ENCODE measurements at regions not wholly inside any gene's neighbourhood (a gene's known extent, or its start where the extent isn't known, plus 50 kb on each side); places are given as distances from the start of the nearest gene placed in this dataset.

DNA sequence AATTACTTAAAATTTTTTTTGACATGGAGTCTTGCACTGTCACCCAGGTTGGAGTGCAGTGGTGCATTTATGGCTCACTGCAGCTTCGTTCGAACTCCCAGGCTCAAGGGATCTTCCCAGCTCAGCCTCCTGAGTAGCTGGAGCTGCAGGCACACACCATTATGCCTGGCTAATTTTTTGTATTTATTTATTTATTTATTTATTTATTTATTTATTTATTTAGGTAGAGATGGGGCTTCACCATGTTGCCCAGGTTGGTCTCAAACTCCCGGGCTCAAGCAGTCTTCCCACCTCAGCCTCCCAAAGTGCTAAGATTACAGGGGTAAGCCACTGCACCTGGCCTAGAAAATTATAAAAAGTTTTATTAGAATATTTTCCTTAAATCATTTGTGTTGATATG, 73.6 kb downstream of the DACT1 start:
- H3K36me3 ChIP-seq (ENCODE audit: control insufficient read depth, insufficient read depth, low read length): no peaks in the 10 kb centered on the region
- H3K79me2 ChIP-seq: no peaks in the 10 kb centered on the region
- TF ChIP-seq, protein P1, sequence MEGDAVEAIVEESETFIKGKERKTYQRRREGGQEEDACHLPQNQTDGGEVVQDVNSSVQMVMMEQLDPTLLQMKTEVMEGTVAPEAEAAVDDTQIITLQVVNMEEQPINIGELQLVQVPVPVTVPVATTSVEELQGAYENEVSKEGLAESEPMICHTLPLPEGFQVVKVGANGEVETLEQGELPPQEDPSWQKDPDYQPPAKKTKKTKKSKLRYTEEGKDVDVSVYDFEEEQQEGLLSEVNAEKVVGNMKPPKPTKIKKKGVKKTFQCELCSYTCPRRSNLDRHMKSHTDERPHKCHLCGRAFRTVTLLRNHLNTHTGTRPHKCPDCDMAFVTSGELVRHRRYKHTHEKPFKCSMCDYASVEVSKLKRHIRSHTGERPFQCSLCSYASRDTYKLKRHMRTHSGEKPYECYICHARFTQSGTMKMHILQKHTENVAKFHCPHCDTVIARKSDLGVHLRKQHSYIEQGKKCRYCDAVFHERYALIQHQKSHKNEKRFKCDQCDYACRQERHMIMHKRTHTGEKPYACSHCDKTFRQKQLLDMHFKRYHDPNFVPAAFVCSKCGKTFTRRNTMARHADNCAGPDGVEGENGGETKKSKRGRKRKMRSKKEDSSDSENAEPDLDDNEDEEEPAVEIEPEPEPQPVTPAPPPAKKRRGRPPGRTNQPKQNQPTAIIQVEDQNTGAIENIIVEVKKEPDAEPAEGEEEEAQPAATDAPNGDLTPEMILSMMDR (IDR thresholded peaks at IDR 0.05): no peak
- no peak overlapping the region for H2AFZ ChIP-seq
- no peak overlapping the region for H3K9ac ChIP-seq
- H3K4me2 ChIP-seq (ENCODE audit: low read length): no peak overlapping the region
- no peaks in the 10 kb centered on the region for H3K4me1 ChIP-seq
- no peaks in the 10 kb centered on the region for H3K27me3 ChIP-seq (ENCODE audit: control insufficient read depth, insufficient read depth, low read length)
- no peaks in the 10 kb centered on the region for H3K9me3 ChIP-seq (ENCODE audit: control insufficient read depth, low read length)
- H3K27ac ChIP-seq: no peak overlapping the region
- no peak overlapping the region for H3K4me3 ChIP-seq (ENCODE audit: low read depth, low read length)

DNA sequence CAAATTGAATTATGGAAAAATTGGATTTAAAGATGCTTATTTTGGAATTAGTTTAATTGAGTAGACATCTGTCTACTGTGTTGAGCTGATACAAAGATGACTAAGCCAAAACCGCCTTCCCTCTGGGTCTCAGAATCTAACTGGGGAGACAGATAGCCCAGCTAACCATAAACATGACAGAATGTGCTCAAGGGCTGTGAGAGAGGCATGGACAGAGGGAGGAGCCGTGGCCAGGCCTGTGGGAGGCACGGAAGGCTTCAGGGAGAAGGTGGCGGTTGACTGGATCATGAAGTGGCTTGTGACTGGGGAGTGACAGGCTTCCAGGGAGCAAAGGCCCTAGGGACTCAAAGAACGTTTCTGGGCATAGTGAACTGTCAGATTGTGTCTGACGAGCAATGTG, 74.6 kb downstream of the DACT1 start:
- no peaks in the 10 kb centered on the region for H3K27me3 ChIP-seq (ENCODE audit: control insufficient read depth, insufficient read depth, low read length)

DNA sequence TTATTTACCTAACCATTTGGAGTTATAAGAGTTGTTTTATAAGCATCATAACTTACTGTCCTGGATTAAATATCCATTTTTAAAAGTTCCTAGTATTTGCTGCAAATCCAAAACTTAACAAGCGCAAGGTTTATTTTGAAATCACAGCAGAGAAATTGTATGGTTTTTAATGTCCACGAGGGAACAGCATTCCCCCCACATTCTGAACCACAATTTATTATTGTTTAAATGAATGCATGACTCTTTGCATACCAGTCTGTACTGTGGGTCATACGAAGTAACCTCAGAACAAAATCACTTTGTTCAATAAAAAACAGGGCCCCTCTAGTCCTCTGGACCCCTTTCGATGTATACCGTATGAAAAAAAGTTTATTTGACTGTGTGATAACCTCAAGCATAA, 75.9 kb downstream of the DACT1 start:
- no peak overlapping the region for H3K4me2 ChIP-seq (ENCODE audit: low read length)
- no peaks in the 10 kb centered on the region for H3K9me3 ChIP-seq (ENCODE audit: control insufficient read depth, low read length)
- H3K4me3 ChIP-seq (ENCODE audit: low read depth, low read length): no peak overlapping the region
- H2AFZ ChIP-seq: no peak overlapping the region
- TF ChIP-seq, protein P1 (IDR thresholded peaks at IDR 0.05): no peak
- H3K4me1 ChIP-seq: peaks cover 2% of the 10 kb centered on the region
- no peaks in the 10 kb centered on the region for H3K79me2 ChIP-seq
- H3K36me3 ChIP-seq (ENCODE audit: control insufficient read depth, insufficient read depth, low read length): no peaks in the 10 kb centered on the region
- H3K27ac ChIP-seq: no peak overlapping the region
- no peaks in the 10 kb centered on the region for H3K27me3 ChIP-seq (ENCODE audit: control insufficient read depth, insufficient read depth, low read length)
- no peak overlapping the region for H3K9ac ChIP-seq

More for the DNA sequence above, 74.6 kb downstream of the DACT1 start:
- no peak overlapping the region for H3K4me2 ChIP-seq (ENCODE audit: low read length)
- H3K36me3 ChIP-seq (ENCODE audit: control insufficient read depth, insufficient read depth, low read length): no peaks in the 10 kb centered on the region
- H3K27ac ChIP-seq: no peak overlapping the region
- no peak overlapping the region for H3K9ac ChIP-seq
- H3K4me3 ChIP-seq (ENCODE audit: low read depth, low read length): no peak overlapping the region
- H3K9me3 ChIP-seq (ENCODE audit: control insufficient read depth, low read length): no peaks in the 10 kb centered on the region
- H2AFZ ChIP-seq: no peak overlapping the region
- no peaks in the 10 kb centered on the region for H3K79me2 ChIP-seq
- TF ChIP-seq, protein P1 (IDR thresholded peaks at IDR 0.05): no peak
- H3K4me1 ChIP-seq: peaks cover 2% of the 10 kb centered on the region

DNA sequence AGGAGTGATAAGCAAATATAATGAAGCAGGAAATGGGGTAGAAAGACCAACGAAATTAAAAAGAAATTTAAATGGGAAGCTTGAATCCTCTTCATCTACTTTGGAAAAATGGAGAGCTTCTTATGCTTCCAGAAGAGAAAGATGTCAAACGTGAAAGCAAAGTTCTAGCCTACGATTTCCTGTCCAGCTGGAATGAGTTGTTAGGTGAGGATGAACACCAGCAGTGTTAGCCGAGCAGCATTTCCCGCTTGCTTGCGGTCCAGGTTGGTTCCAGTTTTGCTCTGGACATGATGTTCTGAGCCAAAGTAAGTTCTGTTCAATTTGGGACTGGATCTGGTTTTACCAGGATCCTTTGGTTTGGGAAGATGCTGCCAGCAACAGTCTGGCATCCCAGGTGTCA, 78.9 kb downstream of the DACT1 start:
- Histone ChIP-seq H3K4me3 (ENCODE audit: low read depth, low read length) (no peak overlapping the region), H3K4me2 (ENCODE audit: low read length) (no peak overlapping the region), H3K27ac (no peak overlapping the region), H2AFZ (peak overlapping the region; percentile 13), H3K9ac (no peak overlapping the region), H3K36me3 (ENCODE audit: control insufficient read depth, insufficient read depth, low read length) (no peaks in the 10 kb centered on the region), H3K79me2 (no peaks in the 10 kb centered on the region), H3K4me1 (peaks cover 2% of the 10 kb centered on the region), H3K27me3 (ENCODE audit: control insufficient read depth, insufficient read depth, low read length) (no peaks in the 10 kb centered on the region), H3K9me3 (ENCODE audit: control insufficient read depth, low read length) (no peaks in the 10 kb centered on the region)
- TF ChIP-seq, protein P1 (IDR thresholded peaks at IDR 0.05): no peak

DNA sequence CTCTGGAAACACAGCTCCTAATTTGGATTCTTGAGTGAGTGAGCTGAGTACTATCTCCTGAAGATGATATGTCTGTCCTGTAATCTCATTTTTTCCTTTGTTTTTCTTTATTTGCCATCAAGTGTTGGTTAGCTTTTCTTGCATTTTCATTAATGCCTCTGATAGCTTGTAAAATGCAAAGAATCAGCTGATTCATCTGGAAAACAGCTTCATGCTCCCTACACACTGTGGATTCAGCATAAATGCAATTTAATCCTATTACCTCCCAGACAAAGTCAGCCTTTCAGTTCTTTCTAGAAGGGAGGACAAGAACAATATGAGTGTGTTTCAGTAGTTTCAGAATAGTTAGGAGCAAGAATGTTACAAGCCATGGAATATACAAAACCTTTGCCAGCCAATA, 79.4 kb downstream of the DACT1 start:
- no peaks in the 10 kb centered on the region for H3K79me2 ChIP-seq
- TF ChIP-seq, protein P1 (IDR thresholded peaks at IDR 0.05): no peak
- no peak overlapping the region for H2AFZ ChIP-seq
- H3K27ac ChIP-seq: no peak overlapping the region
- H3K36me3 ChIP-seq (ENCODE audit: control insufficient read depth, insufficient read depth, low read length): no peaks in the 10 kb centered on the region
- H3K4me1 ChIP-seq: peaks cover 2% of the 10 kb centered on the region
- no peak overlapping the region for H3K4me3 ChIP-seq (ENCODE audit: low read depth, low read length)
- no peak overlapping the region for H3K9ac ChIP-seq
- H3K27me3 ChIP-seq (ENCODE audit: control insufficient read depth, insufficient read depth, low read length): no peaks in the 10 kb centered on the region
- H3K4me2 ChIP-seq (ENCODE audit: low read length): no peak overlapping the region
- H3K9me3 ChIP-seq (ENCODE audit: control insufficient read depth, low read length): no peaks in the 10 kb centered on the region

Data from parathyroid adenoma (tissue), 2 donors.